ENCODE measurements at regions not wholly inside any gene's neighbourhood (a gene's known extent, or its start where the extent isn't known, plus 50 kb on each side); places are given as distances from the start of the nearest gene placed in this dataset.

DNA sequence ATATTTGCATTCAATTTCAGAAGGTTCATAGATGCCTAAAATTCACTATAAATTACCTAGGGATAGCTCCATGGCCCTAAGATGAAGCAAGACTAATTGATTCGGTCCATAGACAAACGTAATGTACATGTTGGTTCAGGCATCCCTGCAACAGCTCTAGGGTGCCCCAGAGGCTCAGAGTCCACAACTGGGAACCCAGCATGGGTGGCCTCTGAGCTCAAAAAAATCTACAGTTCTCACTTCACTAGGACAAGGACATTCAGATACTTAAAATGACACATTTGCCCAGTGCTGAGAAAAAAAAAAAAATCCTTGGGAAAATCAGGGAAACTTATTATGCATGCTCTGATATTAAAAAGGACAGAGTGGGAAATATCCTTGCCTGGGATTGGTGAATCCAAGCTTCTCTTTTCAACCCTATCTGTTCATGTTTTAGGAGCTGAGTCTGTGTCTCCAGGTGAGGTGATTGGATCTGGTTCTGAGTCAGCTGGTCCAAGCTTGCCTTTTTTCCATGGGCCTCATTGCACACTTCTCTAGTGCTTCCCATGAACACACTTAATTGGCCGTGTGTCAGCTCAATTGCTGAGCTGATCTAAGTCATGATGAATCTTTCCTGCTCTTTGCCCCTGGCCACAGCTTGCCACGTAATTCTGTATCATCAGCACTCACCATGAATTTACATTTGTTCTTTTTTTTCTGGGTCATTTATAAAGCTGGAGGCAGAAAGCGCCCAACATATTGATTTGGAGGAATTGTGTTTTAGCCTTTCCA, 116.3 kb upstream of the RCN1 start:
- TF ChIP-seq, protein P1, sequence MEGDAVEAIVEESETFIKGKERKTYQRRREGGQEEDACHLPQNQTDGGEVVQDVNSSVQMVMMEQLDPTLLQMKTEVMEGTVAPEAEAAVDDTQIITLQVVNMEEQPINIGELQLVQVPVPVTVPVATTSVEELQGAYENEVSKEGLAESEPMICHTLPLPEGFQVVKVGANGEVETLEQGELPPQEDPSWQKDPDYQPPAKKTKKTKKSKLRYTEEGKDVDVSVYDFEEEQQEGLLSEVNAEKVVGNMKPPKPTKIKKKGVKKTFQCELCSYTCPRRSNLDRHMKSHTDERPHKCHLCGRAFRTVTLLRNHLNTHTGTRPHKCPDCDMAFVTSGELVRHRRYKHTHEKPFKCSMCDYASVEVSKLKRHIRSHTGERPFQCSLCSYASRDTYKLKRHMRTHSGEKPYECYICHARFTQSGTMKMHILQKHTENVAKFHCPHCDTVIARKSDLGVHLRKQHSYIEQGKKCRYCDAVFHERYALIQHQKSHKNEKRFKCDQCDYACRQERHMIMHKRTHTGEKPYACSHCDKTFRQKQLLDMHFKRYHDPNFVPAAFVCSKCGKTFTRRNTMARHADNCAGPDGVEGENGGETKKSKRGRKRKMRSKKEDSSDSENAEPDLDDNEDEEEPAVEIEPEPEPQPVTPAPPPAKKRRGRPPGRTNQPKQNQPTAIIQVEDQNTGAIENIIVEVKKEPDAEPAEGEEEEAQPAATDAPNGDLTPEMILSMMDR (conservative IDR thresholded peaks at IDR 0.05; ENCODE audit: low read depth, low read length): no peak
- TF ChIP-seq EZH2 (IDR thresholded peaks at IDR 0.05; ENCODE audit: borderline replicate concordance, low read depth, low read length, poor library complexity, severe bottlenecking): no peak

Data from A673 (cell line).